Type B pancreatic cell (in vitro differentiated cells): ENCODE measurements at regions not wholly inside any gene's neighbourhood (a gene's known extent, or its start where the extent isn't known, plus 50 kb on each side); places are given as distances from the start of the nearest gene placed in this dataset.

Experiments
- DNase-seq: peaks from one replicate; pipeline ENCODE4 v3.0.0; 2021; ENCODE audit warnings: mixed read lengths; ENCODE audit not compliant: unreplicated experiment; ENCODE audit errors: extremely low spot score
- H3K27ac Mint-ChIP-seq: 2 replicates; pipeline ENCODE4 v1.8.0; 2021; ENCODE audit warnings: mild to moderate bottlenecking, mixed read lengths
- H3K27me3 Mint-ChIP-seq: 2 replicates; pipeline ENCODE4 v1.8.0; 2021; ENCODE audit warnings: mixed read lengths
- H3K36me3 Mint-ChIP-seq: 2 replicates; pipeline ENCODE4 v1.8.0; 2021; ENCODE audit warnings: mixed read lengths
- H3K4me1 Mint-ChIP-seq: one replicate; pipeline ENCODE4 v1.8.0; 2021; ENCODE audit warnings: mixed read lengths; ENCODE audit not compliant: unreplicated experiment
- H3K4me3 Mint-ChIP-seq: 2 replicates; pipeline ENCODE4 v1.8.0; 2021; ENCODE audit warnings: mild to moderate bottlenecking, mixed read lengths
- H3K9me3 Mint-ChIP-seq: 2 replicates; pipeline ENCODE4 v1.8.0; 2021; ENCODE audit warnings: mixed read lengths
- CTCF ChIP-seq: fragments of 200-600 bp; sonication (generic); conservative IDR thresholded peaks from 2 replicates; pipeline ENCODE4 v1.5.0; 2021; ENCODE audit warnings: antibody characterized with exemption, mild to moderate bottlenecking

- no peaks in the 10 kb centered on the region for H3K9me3 Mint-ChIP-seq
- no peaks in the 10 kb centered on the region for H3K27me3 Mint-ChIP-seq
- no peak overlapping the region for H3K4me3 Mint-ChIP-seq
- DNase-seq, result no peak
- H3K4me1 Mint-ChIP-seq, result no peaks in the 10 kb centered on the region
- no peak overlapping the region for H3K27ac Mint-ChIP-seq
- no peak for TF ChIP-seq CTCF
- no peaks in the 10 kb centered on the region for H3K36me3 Mint-ChIP-seq
Measured at GRCh38 chr1:113333056-113333455, 57.3 kb upstream of the MAGI3 start.

DNA sequence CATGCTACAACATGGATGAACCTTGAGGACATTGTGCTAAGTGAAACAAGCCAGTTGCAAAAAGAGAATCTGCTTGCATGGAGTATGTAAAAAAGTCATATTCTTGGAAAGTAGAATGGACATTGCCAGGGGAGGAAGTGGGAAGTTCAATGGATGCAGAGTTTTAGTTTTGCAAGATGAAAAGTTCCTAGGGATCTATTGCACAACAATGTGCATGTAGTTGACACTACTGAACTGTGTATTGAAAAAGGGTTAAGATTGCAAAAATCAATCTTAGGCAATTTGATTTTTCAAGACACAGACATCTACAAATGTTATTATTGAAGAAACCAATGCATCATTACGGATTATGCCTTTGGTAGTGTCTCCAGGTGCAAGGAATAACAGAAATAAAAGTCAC, 50.3 kb upstream of the MAGI3 start:
- Mint-ChIP-seq H3K27ac (no peak overlapping the region), H3K4me3 (no peak overlapping the region), H3K9me3 (no peaks in the 10 kb centered on the region), H3K4me1 (no peaks in the 10 kb centered on the region), H3K27me3 (peaks cover 3% of the 10 kb centered on the region), H3K36me3 (no peaks in the 10 kb centered on the region)
- no peak for TF ChIP-seq CTCF
- no peak for DNase-seq
